ENCODE measurements at regions not wholly inside any gene's neighbourhood (a gene's known extent, or its start where the extent isn't known, plus 50 kb on each side); places are given as distances from the start of the nearest gene placed in this dataset.

DNA sequence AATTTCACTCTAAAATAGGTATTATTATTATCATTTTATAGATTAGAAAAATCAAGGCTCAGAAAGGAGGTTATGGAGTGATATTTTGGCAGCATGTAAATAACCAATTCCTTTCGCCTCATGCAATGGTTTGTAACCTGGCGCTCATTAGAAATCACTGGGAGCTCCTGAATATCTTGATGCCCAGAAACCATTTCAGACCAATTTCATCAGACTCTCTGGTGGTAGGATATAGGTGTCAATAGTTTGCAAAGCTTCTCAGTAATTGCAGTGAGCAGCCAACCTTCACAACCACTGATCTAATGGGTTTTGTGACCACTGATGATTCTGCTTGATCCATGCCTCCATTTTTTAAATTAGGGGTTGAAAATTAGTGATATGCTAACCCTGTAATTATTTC lies 57.8 kb upstream of the ZC3H12C start:
- no peak for DNase-seq

DNA sequence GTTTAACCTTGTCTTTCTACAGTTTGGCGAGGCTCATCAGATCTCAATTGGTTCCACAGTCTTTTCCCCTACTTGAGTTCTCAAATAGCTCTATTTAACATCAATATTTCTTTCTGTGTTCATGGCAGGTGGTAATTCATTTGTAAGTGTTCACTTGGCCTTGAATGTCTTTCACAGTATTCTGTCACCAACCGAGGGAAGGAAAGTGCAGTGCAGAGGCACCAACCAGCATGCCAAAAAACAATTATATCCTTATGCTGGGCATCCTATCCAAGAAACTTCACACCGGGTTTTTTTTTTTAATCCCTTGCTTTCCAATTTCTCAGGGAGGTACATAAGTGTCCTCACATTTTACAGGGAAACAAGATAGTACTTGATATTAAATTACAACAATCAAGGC lies 55.0 kb upstream of the ZC3H12C start:
- DNase-seq = no peak

Measured in activated naive CD4-positive, alpha-beta T cell treated with Interleukin-2 at 50 U/mL for 16 hours (primary cell).